Upper lobe of right lung (tissue), 1 donor: ENCODE measurements at regions not wholly inside any gene's neighbourhood (a gene's known extent, or its start where the extent isn't known, plus 50 kb on each side); places are given as distances from the start of the nearest gene placed in this dataset.

Experiments used
- ATAC-seq: fragments of 200-7000 bp; cut with Tn5 transposase; one replicate; pipeline ENCODE4 v1.9.1; 2020; ENCODE audit warnings: mild to moderate bottlenecking, moderate library complexity
- DNase-seq: peaks from one replicate; pipeline ENCODE4 v3.0.0-alpha.2; 2020
- H3K27ac ChIP-seq: fragments of 200-600 bp; one replicate; pipeline ENCODE4 v1.8.0; 2022
- H3K27me3 ChIP-seq: fragments of 200-600 bp; one replicate; pipeline ENCODE4 v1.8.0; 2022; ENCODE audit warnings: mild to moderate bottlenecking
- H3K36me3 ChIP-seq: fragments of 200-600 bp; one replicate; pipeline ENCODE4 v1.8.0; 2022
- H3K4me1 ChIP-seq: fragments of 200-600 bp; one replicate; pipeline ENCODE4 v1.8.0; 2022
- H3K4me3 ChIP-seq: fragments of 200-600 bp; one replicate; pipeline ENCODE4 v1.8.0; 2022; ENCODE audit warnings: mild to moderate bottlenecking
- H3K9me3 ChIP-seq: fragments of 200-600 bp; one replicate; pipeline ENCODE4 v1.8.0; 2022
- intact Hi-C: fragments of 100-400 bp; cut with DNase I; formaldehyde crosslinking; loops from one replicate; pipeline ENCODE4 v1.11.0; 2022
- TF ChIP-seq, protein P1 (sequence below): fragments of 200-600 bp; IDR thresholded peaks from one replicate; pipeline ENCODE4 v1.8.0; 2022; ENCODE audit warnings: antibody characterized with exemption
- donor health status: DM: no; HTN: yes; CAD: no; lungs with severe emphysema.

- no peaks in the 10 kb centered on the region for H3K9me3 ChIP-seq
- intact Hi-C loops = no loop called here
- TF ChIP-seq, protein P1, sequence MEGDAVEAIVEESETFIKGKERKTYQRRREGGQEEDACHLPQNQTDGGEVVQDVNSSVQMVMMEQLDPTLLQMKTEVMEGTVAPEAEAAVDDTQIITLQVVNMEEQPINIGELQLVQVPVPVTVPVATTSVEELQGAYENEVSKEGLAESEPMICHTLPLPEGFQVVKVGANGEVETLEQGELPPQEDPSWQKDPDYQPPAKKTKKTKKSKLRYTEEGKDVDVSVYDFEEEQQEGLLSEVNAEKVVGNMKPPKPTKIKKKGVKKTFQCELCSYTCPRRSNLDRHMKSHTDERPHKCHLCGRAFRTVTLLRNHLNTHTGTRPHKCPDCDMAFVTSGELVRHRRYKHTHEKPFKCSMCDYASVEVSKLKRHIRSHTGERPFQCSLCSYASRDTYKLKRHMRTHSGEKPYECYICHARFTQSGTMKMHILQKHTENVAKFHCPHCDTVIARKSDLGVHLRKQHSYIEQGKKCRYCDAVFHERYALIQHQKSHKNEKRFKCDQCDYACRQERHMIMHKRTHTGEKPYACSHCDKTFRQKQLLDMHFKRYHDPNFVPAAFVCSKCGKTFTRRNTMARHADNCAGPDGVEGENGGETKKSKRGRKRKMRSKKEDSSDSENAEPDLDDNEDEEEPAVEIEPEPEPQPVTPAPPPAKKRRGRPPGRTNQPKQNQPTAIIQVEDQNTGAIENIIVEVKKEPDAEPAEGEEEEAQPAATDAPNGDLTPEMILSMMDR = no peak
Observed at GRCh38 chr3:181782306-181782954, 70.7 kb downstream of the SOX2 start.

DNA sequence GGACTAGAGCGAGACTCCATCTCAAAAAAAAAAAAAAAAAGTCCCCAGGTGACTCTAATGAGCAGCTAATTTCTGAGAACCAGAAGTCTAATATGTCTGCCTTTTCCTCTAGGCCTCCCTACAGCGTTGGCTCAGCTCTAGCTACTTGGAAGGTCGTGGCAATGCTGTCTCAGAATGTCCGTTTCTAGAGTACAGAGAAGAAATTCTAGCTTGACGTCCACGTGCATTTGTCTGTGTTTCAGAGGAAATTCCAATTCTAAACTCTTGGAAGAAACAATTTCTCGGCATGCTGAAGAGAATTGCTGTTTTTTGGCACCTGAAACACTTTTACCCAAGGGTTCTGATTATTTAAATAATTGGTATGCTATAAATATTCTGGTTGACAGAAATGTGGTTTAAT, 78.8 kb downstream of the SOX2 start:
- intact Hi-C loops = no loop called here
- no peak for DNase-seq
- no peaks in the 10 kb centered on the region for H3K36me3 ChIP-seq
- H3K27me3 ChIP-seq = no peaks in the 10 kb centered on the region
- no peak overlapping the region for H3K4me3 ChIP-seq
- no peaks in the 10 kb centered on the region for H3K4me1 ChIP-seq
- ATAC-seq = no peak
- TF ChIP-seq, protein P1 = no peak
- no peak overlapping the region for H3K27ac ChIP-seq
- no peaks in the 10 kb centered on the region for H3K9me3 ChIP-seq

More at GRCh38 chr3:181782306-181782954, 70.7 kb downstream of the SOX2 start:
- ATAC-seq (no peak), DNase-seq (no peak)
- no peaks in the 10 kb centered on the region for H3K4me1 ChIP-seq
- no peaks in the 10 kb centered on the region for H3K36me3 ChIP-seq
- H3K27me3 ChIP-seq = no peaks in the 10 kb centered on the region
- no peak overlapping the region for H3K4me3 ChIP-seq
- no peak overlapping the region for H3K27ac ChIP-seq

DNA sequence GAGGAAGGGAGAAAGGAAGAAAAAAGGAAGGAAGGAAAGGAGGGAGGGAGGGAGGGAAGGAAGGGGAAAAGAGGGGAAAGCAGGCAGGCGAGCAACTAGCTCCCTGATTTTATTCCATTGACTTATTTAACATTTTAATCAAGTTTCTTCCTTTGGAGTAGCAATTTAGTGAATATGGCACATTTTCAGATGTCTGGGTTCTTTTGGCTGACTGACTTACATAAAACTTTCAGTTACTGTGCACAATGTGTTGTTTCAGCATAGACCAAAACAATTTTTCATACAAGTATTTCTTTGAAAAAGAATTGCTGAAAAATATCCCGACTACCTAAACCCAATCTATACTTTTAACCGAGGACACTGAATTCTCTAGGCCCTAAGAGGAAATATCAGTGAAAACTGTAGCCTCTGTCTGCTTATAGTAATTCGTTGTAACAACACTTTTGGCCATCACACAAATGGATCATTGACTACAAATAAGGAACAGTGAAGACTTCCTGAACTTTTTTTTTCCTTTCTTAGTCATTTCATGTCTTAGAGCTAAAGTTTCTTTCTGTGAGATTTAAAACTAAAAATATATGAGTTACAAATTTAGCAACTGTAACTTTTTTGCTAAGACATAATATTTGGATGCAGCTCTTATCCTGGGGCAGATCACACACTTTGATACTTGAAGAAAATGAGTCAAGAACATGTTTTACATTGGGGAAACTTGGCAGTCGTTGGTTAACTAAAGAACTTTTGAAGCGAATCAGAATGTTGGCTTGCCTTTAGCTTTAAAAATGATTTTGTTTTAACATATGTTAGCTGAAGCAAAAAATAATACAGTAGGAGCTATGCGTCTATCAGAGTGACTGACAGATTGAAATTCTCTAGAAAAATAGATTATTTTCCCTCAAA, 79.6 kb downstream of the SOX2 start:
- Histone ChIP-seq H3K9me3 (no peaks in the 10 kb centered on the region), H3K27ac (no peak overlapping the region), H3K36me3 (no peaks in the 10 kb centered on the region), H3K4me3 (no peak overlapping the region), H3K27me3 (no peaks in the 10 kb centered on the region), H3K4me1 (no peaks in the 10 kb centered on the region)
- TF ChIP-seq, protein P1 = no peak
- ATAC-seq = no peak
- intact Hi-C loops = no loop called here
- no peak for DNase-seq

DNA sequence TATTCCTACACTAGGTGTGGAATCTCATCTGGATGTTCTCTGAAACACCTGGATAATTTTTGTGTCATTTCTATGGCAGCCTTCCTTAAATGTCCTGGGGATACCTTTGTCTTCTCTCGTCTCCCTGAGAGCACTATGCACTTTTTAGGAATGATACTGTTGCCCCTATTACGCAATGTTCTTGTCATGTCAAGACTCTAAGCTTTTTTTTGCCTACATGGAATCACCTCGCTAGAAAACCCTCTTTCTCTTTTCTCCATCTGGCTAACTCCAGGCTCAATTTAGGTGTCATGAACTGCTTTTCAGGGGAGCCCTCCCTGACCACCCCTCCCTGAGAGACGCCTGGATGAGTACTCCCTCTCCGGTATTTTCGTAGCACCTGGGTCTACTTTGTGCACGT, 81.3 kb downstream of the SOX2 start:
- ATAC-seq (no peak), DNase-seq (no peak)
- TF ChIP-seq, protein P1 = no peak
- Histone ChIP-seq H3K27me3 (no peaks in the 10 kb centered on the region), H3K9me3 (no peaks in the 10 kb centered on the region), H3K36me3 (no peaks in the 10 kb centered on the region), H3K4me3 (no peak overlapping the region), H3K27ac (no peak overlapping the region), H3K4me1 (no peaks in the 10 kb centered on the region)
- intact Hi-C loops = no loop called here

DNA sequence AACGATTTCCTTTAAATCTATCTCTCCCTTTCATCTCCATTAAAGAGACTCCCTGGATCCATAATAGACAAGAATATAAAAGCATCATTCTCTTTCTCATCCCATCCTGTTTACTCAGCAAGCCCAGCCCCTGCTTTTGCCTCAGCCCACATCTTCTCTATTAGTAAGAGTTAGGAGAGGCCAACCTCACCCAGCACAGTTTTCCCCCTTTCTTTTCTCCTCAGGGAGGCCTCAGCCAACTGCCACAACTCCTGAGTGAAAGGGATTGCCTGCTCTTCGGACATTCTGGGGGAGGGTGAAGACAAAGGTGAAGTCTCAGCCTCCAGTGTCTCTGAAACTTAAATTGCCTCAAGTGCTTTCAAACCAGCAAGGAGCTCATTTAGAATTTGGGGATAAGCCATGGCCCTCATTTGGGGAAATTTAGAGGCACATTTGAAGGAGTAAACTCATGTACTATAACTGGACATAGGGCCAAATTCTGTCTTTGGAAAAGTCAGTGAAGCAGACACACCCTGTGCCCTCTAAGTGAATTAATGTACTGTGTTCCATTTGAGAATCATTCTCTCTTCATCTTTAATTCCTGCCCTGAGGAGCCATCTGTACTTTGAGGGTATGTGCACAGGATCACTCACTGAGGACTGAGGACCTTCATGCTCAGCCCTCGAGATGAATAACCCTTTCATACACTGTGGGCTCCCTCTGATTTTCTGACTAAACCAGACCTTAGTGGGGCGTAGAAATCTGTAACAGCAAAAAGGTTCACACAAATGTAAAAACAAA, 82.5 kb downstream of the SOX2 start:
- Histone ChIP-seq H3K36me3 (no peaks in the 10 kb centered on the region), H3K4me1 (no peaks in the 10 kb centered on the region), H3K27me3 (no peaks in the 10 kb centered on the region), H3K4me3 (no peak overlapping the region), H3K9me3 (no peaks in the 10 kb centered on the region), H3K27ac (no peak overlapping the region)
- no peak for DNase-seq
- TF ChIP-seq, protein P1 = no peak
- no peak for ATAC-seq
- intact Hi-C loops = no loop called here
